CD14-positive monocyte (primary cell): ENCODE measurements at regions not wholly inside any gene's neighbourhood (a gene's known extent, or its start where the extent isn't known, plus 50 kb on each side); places are given as distances from the start of the nearest gene placed in this dataset.

Experiments used
- DNase-seq, 3 donors: peaks; one replicate each; pipeline ENCODE4 v3.0.0-alpha.2; 2011 to 2022
- H2AFZ ChIP-seq: 2 replicates; pipeline ENCODE4 v1.6.0; 2012; ENCODE audit warnings: mild to moderate bottlenecking, low read depth, low read length, inconsistent platforms; ENCODE audit not compliant: insufficient read depth, poor library complexity, severe bottlenecking
- H3K27ac ChIP-seq, 2 donors: 1 replicate in 1 of 2; 2 replicates in 1 of 2; pipeline ENCODE4 v1.5.1; 2012 to 2013; ENCODE audit warnings: low read length in 2 of 2, control low read depth in 1 of 2, inconsistent platforms in 1 of 2, low read depth in 1 of 2, mild to moderate bottlenecking in 1 of 2
- H3K27me3 ChIP-seq, 2 donors: one replicate each; pipeline versions ENCODE4 v1.6.0 to v1.6.1; 2011 to 2013; ENCODE audit warnings: low read length in 2 of 2; ENCODE audit not compliant: control insufficient read depth in 2 of 2, insufficient read depth in 2 of 2
- H3K36me3 ChIP-seq, 2 donors: replicated peaks in 1 of 2; 1 replicate in 1 of 2; 2 replicates in 1 of 2; pipeline versions ENCODE4 v1.5.1 to v1.6.1; 2012 to 2013; ENCODE audit warnings: low read length in 2 of 2, control low read depth in 1 of 2, inconsistent platforms in 1 of 2, mild to moderate bottlenecking in 1 of 2; ENCODE audit not compliant: insufficient read depth in 2 of 2, control insufficient read depth in 1 of 2
- H3K4me1 ChIP-seq, 2 donors: 1 replicate in 1 of 2; 2 replicates in 1 of 2; pipeline versions ENCODE4 v1.5.1 to v1.6.1; 2012 to 2013; ENCODE audit warnings: low read length in 2 of 2, control low read depth in 1 of 2, inconsistent platforms in 1 of 2, mild to moderate bottlenecking in 1 of 2, moderate library complexity in 1 of 2; ENCODE audit not compliant: insufficient read depth in 2 of 2, control insufficient read depth in 1 of 2
- H3K4me2 ChIP-seq: replicated peaks from 2 replicates; pipeline ENCODE3; 2012; ENCODE audit warnings: low read length, moderate library complexity, mild to moderate bottlenecking; ENCODE audit not compliant: poor library complexity, severe bottlenecking; ENCODE audit errors: extremely low read depth
- H3K4me3 ChIP-seq, 3 experiments: fragments of 200-600 bp in 1 of 3; sonication (generic) in 1 of 3; replicated peaks in 1 of 3; 1 replicate in 2 of 3; 2 replicates in 1 of 3; pipeline ENCODE4 v1.5.1; 2011 to 2013; ENCODE audit warnings: low read length in 3 of 3, mild to moderate bottlenecking in 3 of 3, control low read depth in 2 of 3, low read depth in 2 of 3, inconsistent platforms in 1 of 3, moderate library complexity in 1 of 3
- H3K79me2 ChIP-seq: 2 replicates; pipeline ENCODE4 v1.6.0; 2012; ENCODE audit warnings: mild to moderate bottlenecking, control low read depth, inconsistent platforms, low read length, moderate library complexity; ENCODE audit not compliant: insufficient read depth
- H3K9ac ChIP-seq: 2 replicates; pipeline ENCODE4 v1.6.0; 2017; ENCODE audit warnings: low read length, mild to moderate bottlenecking; ENCODE audit not compliant: insufficient read depth, poor library complexity, severe bottlenecking
- H3K9me3 ChIP-seq, 2 donors: replicated peaks in 1 of 2; 1 replicate in 1 of 2; 2 replicates in 1 of 2; pipeline versions ENCODE4 v1.5.1 to v1.6.1; 2012 to 2013; ENCODE audit warnings: low read length in 2 of 2, control low read depth in 1 of 2; ENCODE audit not compliant: control insufficient read depth in 1 of 2, insufficient read depth in 1 of 2
- H4K20me1 ChIP-seq: 2 replicates; pipeline ENCODE4 v1.6.0; 2012; ENCODE audit warnings: mild to moderate bottlenecking, low read length, control low read depth, moderate library complexity; ENCODE audit not compliant: insufficient read depth
- H3K27ac Mint-ChIP-seq, 7 donors: one replicate each; pipeline ENCODE4 v1.8.0; 2020; ENCODE audit warnings: mild to moderate bottlenecking in 7 of 7, mixed read lengths in 7 of 7, moderate library complexity in 6 of 7, inconsistent platforms in 2 of 7
- H3K27me3 Mint-ChIP-seq, 3 donors: one replicate each; pipeline ENCODE4 v1.8.0; 2021 to 2022; ENCODE audit warnings: low read depth in 3 of 3, mild to moderate bottlenecking in 3 of 3, mixed read lengths in 3 of 3, moderate library complexity in 3 of 3, inconsistent platforms in 1 of 3
- H3K36me3 Mint-ChIP-seq, 2 donors: one replicate each; pipeline ENCODE4 v1.8.0; 2020; ENCODE audit warnings: mixed read lengths in 2 of 2, inconsistent platforms in 1 of 2, mild to moderate bottlenecking in 1 of 2
- H3K4me1 Mint-ChIP-seq: one replicate; pipeline ENCODE4 v1.8.0; 2020; ENCODE audit warnings: mild to moderate bottlenecking, mixed read lengths
- H3K4me3 Mint-ChIP-seq, 2 donors: one replicate each; pipeline ENCODE4 v1.8.0; 2020; ENCODE audit warnings: mild to moderate bottlenecking in 2 of 2, mixed read lengths in 2 of 2, moderate library complexity in 1 of 2
- H3K9me3 Mint-ChIP-seq, 7 donors: one replicate each; pipeline ENCODE4 v1.8.0; 2020 to 2022; ENCODE audit warnings: mixed read lengths in 7 of 7, mild to moderate bottlenecking in 6 of 7, moderate library complexity in 6 of 7, inconsistent platforms in 2 of 7
- CTCF ChIP-seq: fragments of 200-600 bp; IDR thresholded peaks from one replicate; pipeline ENCODE4 v1.8.0; 2022; ENCODE audit warnings: antibody characterized with exemption, mild to moderate bottlenecking
- WGBS: methylation state at CpG from one replicate; pipeline ENCODE4 v1.1.5; 2013; ENCODE audit warnings: missing lambda C conversion rate; ENCODE audit not compliant: insufficient coverage; 5-methylcytosine and 5-hydroxymethylcytosine counted together
- intact Hi-C, 2 donors: fragments of 100-400 bp; cut with micrococcal nuclease; formaldehyde crosslinking; loops; one replicate each; pipeline versions ENCODE4 v1.15.0 to v1.15.1; 2023

GRCh38 chr20:60199866-60200265 lies 241.6 kb downstream of the CDH26 start:
- Mint-ChIP-seq H3K9me3 (peaks cover 5 to 26% (median 13%) of the 10 kb centered on the region in 7 donors), H3K4me1 (peaks cover 6% of the 10 kb centered on the region), H3K27ac (no peak overlapping the region), H3K4me3 (no peak overlapping the region), H3K27me3 (peaks cover 0 to 3% (median 2%) of the 10 kb centered on the region in 3 donors), H3K36me3 (peaks cover 21 to 34% of the 10 kb centered on the region in 2 donors)
- H3K4me1 ChIP-seq = no peaks in the 10 kb centered on the region
- H3K4me2 ChIP-seq = no peak overlapping the region
- no peaks in the 10 kb centered on the region for H4K20me1 ChIP-seq
- peaks cover 0 to 4% of the 10 kb centered on the region in 2 donors for H3K9me3 ChIP-seq
- H3K27me3 ChIP-seq = no peaks in the 10 kb centered on the region
- H3K9ac ChIP-seq = no peak overlapping the region
- DNase-seq = no peak
- no peak overlapping the region for H2AFZ ChIP-seq
- TF ChIP-seq CTCF = no peak
- H3K36me3 ChIP-seq = peaks cover 0 to 14% of the 10 kb centered on the region in 2 donors
- H3K79me2 ChIP-seq = no peaks in the 10 kb centered on the region
- no peak overlapping the region for H3K4me3 ChIP-seq
- H3K27ac ChIP-seq = no peak overlapping the region
- 100% methylated on average over 2 of the region's 2 CpGs for WGBS
- intact Hi-C loops = loop anchor here in 1 of 2 donors (10.0 kb wide), 2 partner anchors 75 to 145 kb away; no protein-coding TSS in a partner anchor

- Mint-ChIP-seq H3K4me1 (peaks cover 6% of the 10 kb centered on the region), H3K9me3 (peaks cover 5 to 25% (median 11%) of the 10 kb centered on the region in 7 donors), H3K27ac (no peak overlapping the region), H3K36me3 (peaks cover 20 to 32% of the 10 kb centered on the region in 2 donors), H3K4me3 (no peak overlapping the region), H3K27me3 (peaks cover 0 to 3% (median 2%) of the 10 kb centered on the region in 3 donors)
- WGBS = 87% methylated on average over 14 of the region's 16 CpGs
- no peak for TF ChIP-seq CTCF
- no peak overlapping the region for H3K4me3 ChIP-seq
- H3K4me2 ChIP-seq = no peak overlapping the region
- H3K27me3 ChIP-seq = no peaks in the 10 kb centered on the region
- intact Hi-C loops = loop anchor here in 1 of 2 donors (10.0 kb wide), 2 partner anchors 76 to 146 kb away; no protein-coding TSS in a partner anchor
- no peak for DNase-seq
- no peaks in the 10 kb centered on the region for H3K4me1 ChIP-seq
- H3K79me2 ChIP-seq = no peaks in the 10 kb centered on the region
- peaks cover 0 to 3% of the 10 kb centered on the region in 2 donors for H3K9me3 ChIP-seq
- H3K9ac ChIP-seq = no peak overlapping the region
- H4K20me1 ChIP-seq = no peaks in the 10 kb centered on the region
- H2AFZ ChIP-seq = no peak overlapping the region
- H3K36me3 ChIP-seq = peaks cover 0 to 14% of the 10 kb centered on the region in 2 donors
- no peak overlapping the region for H3K27ac ChIP-seq
Measured at GRCh38 chr20:60200305-60200918, 242.2 kb downstream of the CDH26 start.
